IMR-90 (cell line): ENCODE measurements at regions not wholly inside any gene's neighbourhood (a gene's known extent, or its start where the extent isn't known, plus 50 kb on each side); places are given as distances from the start of the nearest gene placed in this dataset.

Experiments
- ATAC-seq: fragments of 200-7000 bp; cut with Tn5 transposase; 2 replicates; pipeline ENCODE4 v1.9.1; 2020; ENCODE audit warnings: low read depth, mild to moderate bottlenecking, moderate library complexity
- BruUV-seq: library from RNA; stranded (reverse); fragments of 400-500 nt; replicated peaks from 2 replicates; lab custom pipeline; 2021; lab: Mats Ljungman, UMichigan
- CTCF ChIA-PET: fragments of 300-600 bp; formaldehyde crosslinking; extraction: SDS; loops from one replicate; lab custom pipeline; 2021; ENCODE audit warnings: antibody characterized with exemption; lab: Yijun Ruan, JAX
- POLR2A ChIA-PET: fragments of 300-600 bp; sonication (Branson Sonifier 250); formaldehyde crosslinking; loops from one replicate; lab custom pipeline; 2022; ENCODE audit warnings: antibody characterized with exemption; ENCODE audit not compliant: unreplicated experiment; lab: Charles Lee
- DNase-seq: peaks from one replicate; pipeline ENCODE4 v3.0.0; 2013
- H2AFZ ChIP-seq: replicated peaks from 2 replicates; pipeline ENCODE3; 2013; ENCODE audit warnings: low read length, mild to moderate bottlenecking; ENCODE audit not compliant: poor library complexity
- H2AK5ac ChIP-seq: 2 replicates; pipeline ENCODE4 v1.6.1; 2013; ENCODE audit warnings: low read depth, low read length, inconsistent platforms
- H2AK9ac ChIP-seq: replicated peaks from 2 replicates; pipeline ENCODE3; 2013; ENCODE audit warnings: mild to moderate bottlenecking, low read depth, low read length, moderate library complexity; ENCODE audit not compliant: poor library complexity
- H2BK120ac ChIP-seq: 2 replicates; pipeline ENCODE4 v1.6.1; 2013; ENCODE audit warnings: low read depth, low read length, inconsistent platforms
- H2BK15ac ChIP-seq: 3 replicates; pipeline ENCODE4 v1.6.1; 2013; ENCODE audit warnings: low read depth, low read length, inconsistent platforms
- H2BK20ac ChIP-seq: 2 replicates; pipeline ENCODE4 v1.6.1; 2013; ENCODE audit warnings: low read depth, mild to moderate bottlenecking, inconsistent platforms, low read length, moderate library complexity
- H2BK5ac ChIP-seq: 2 replicates; pipeline ENCODE4 v1.6.1; 2013; ENCODE audit warnings: mild to moderate bottlenecking, low read depth, low read length, inconsistent platforms; ENCODE audit not compliant: poor library complexity, severe bottlenecking
- H3K14ac ChIP-seq: replicated peaks from 2 replicates; pipeline ENCODE4 v1.6.1; 2013; ENCODE audit warnings: low read depth, low read length, inconsistent platforms
- H3K18ac ChIP-seq: 2 replicates; pipeline ENCODE4 v1.6.1; 2013; ENCODE audit warnings: low read depth, low read length, control low read depth
- H3K23ac ChIP-seq: 2 replicates; pipeline ENCODE4 v1.6.1; 2013; ENCODE audit warnings: low read depth, low read length, inconsistent platforms
- H3K27ac ChIP-seq: 2 replicates; pipeline ENCODE4 v1.5.1; 2013; ENCODE audit warnings: mild to moderate bottlenecking, control low read depth, low read length; ENCODE audit not compliant: insufficient read depth
- H3K27me3 ChIP-seq: 2 replicates; pipeline ENCODE4 v1.6.1; 2013; ENCODE audit warnings: low read length; ENCODE audit not compliant: control insufficient read depth, insufficient read depth
- H3K36me3 ChIP-seq: 2 replicates; pipeline ENCODE4 v1.6.1; 2013; ENCODE audit warnings: low read length, mixed read lengths; ENCODE audit not compliant: control insufficient read depth, insufficient read depth
- H3K4ac ChIP-seq: 2 replicates; pipeline ENCODE4 v1.6.1; 2013; ENCODE audit warnings: low read depth, low read length, inconsistent platforms
- H3K4me1 ChIP-seq: 2 replicates; pipeline ENCODE4 v1.6.1; 2013; ENCODE audit warnings: low read length, mixed read lengths; ENCODE audit not compliant: control insufficient read depth, insufficient read depth
- H3K4me2 ChIP-seq: 2 replicates; pipeline ENCODE4 v1.6.1; 2013; ENCODE audit warnings: low read depth, mild to moderate bottlenecking, control low read depth, low read length, moderate library complexity
- H3K4me3 ChIP-seq: 2 replicates; pipeline ENCODE4 v1.5.1; 2013; ENCODE audit warnings: low read depth, mild to moderate bottlenecking, control low read depth, low read length, moderate library complexity; ENCODE audit not compliant: insufficient read depth
- H3K56ac ChIP-seq: 2 replicates; pipeline ENCODE4 v1.6.1; 2013; ENCODE audit warnings: low read length, inconsistent platforms; ENCODE audit not compliant: insufficient read depth; ENCODE audit errors: extremely low read depth
- H3K79me1 ChIP-seq, 2 experiments: 2 replicates each; pipeline ENCODE4 v1.6.1; 2013; ENCODE audit warnings: low read length in 2 of 2, inconsistent platforms in 1 of 2, low read depth in 1 of 2
- H3K9ac ChIP-seq: 2 replicates; pipeline ENCODE4 v1.6.1; 2013; ENCODE audit warnings: low read depth, low read length, control low read depth
- H3K9me1 ChIP-seq: 2 replicates; pipeline ENCODE4 v1.6.1; 2013; ENCODE audit warnings: low read length, inconsistent platforms; ENCODE audit not compliant: insufficient read depth
- H3K9me3 ChIP-seq: 2 replicates; pipeline ENCODE4 v1.6.1; 2013; ENCODE audit warnings: low read length; ENCODE audit not compliant: control insufficient read depth, insufficient read depth
- H4K20me1 ChIP-seq: 2 replicates; pipeline ENCODE4 v1.6.1; 2013; ENCODE audit warnings: low read length, inconsistent platforms; ENCODE audit not compliant: insufficient read depth
- H4K5ac ChIP-seq: 2 replicates; pipeline ENCODE4 v1.6.1; 2013; ENCODE audit warnings: mild to moderate bottlenecking, low read depth, low read length, control low read depth
- H4K8ac ChIP-seq, 2 experiments: 2 replicates each; pipeline ENCODE4 v1.6.1; 2013; ENCODE audit warnings: low read depth in 2 of 2, low read length in 2 of 2, control low read depth in 1 of 2, inconsistent platforms in 1 of 2
- H4K91ac ChIP-seq: 2 replicates; pipeline ENCODE4 v1.6.1; 2013; ENCODE audit warnings: low read depth, low read length, inconsistent platforms; ENCODE audit not compliant: insufficient read depth
- BHLHE40 ChIP-seq: fragments of 150-350 bp; IDR thresholded peaks from 2 replicates; pipeline ENCODE4 v1.6.1; 2016; ENCODE audit warnings: mild to moderate bottlenecking, low read depth, low read length
- CEBPB ChIP-seq: IDR thresholded peaks from 2 replicates; pipeline ENCODE4 v1.6.1; 2012; ENCODE audit warnings: low read depth, low read length, improper control_type of control experiment
- CHD1 ChIP-seq: IDR thresholded peaks from 2 replicates; pipeline ENCODE4 v1.6.1; 2012; ENCODE audit warnings: low read depth, low read length, improper control_type of control experiment
- FOS ChIP-seq: fragments of 150-350 bp; IDR thresholded peaks from 2 replicates; pipeline ENCODE4 v1.6.1; 2016; ENCODE audit warnings: low read depth, low read length
- MAFK ChIP-seq: IDR thresholded peaks from 2 replicates; pipeline ENCODE4 v1.6.1; 2012; ENCODE audit warnings: low read depth, low read length, improper control_type of control experiment
- MAZ ChIP-seq: IDR thresholded peaks from 2 replicates; pipeline ENCODE4 v1.6.1; 2012; ENCODE audit warnings: low read depth, mild to moderate bottlenecking, low read length, improper control_type of control experiment, moderate library complexity, borderline replicate concordance
- MXI1 ChIP-seq: IDR thresholded peaks from 2 replicates; pipeline ENCODE4 v1.6.1; 2012; ENCODE audit warnings: low read depth, mild to moderate bottlenecking, low read length, moderate library complexity, borderline replicate concordance
- NFE2L2 ChIP-seq: fragments of 150-350 bp; IDR thresholded peaks from 2 replicates; pipeline ENCODE4 v1.6.1; 2016; ENCODE audit warnings: low read depth, mild to moderate bottlenecking, low read length
- POLR2A ChIP-seq: IDR thresholded peaks from 2 replicates; pipeline ENCODE4 v1.6.1; 2012; ENCODE audit warnings: mild to moderate bottlenecking, low read depth, low read length
- RAD21 ChIP-seq: IDR thresholded peaks from 2 replicates; pipeline ENCODE4 v1.6.1; 2012; ENCODE audit warnings: low read length, improper control_type of control experiment
- RCOR1 ChIP-seq: IDR thresholded peaks from 2 replicates; pipeline ENCODE4 v1.6.1; 2012; ENCODE audit warnings: mild to moderate bottlenecking, low read length, improper control_type of control experiment; ENCODE audit not compliant: insufficient replicate concordance
- RFX5 ChIP-seq: IDR thresholded peaks from 2 replicates; pipeline ENCODE4 v1.8.0; 2012; ENCODE audit warnings: low read depth, mild to moderate bottlenecking, low read length, moderate library complexity
- SMC3 ChIP-seq: fragments of 150-350 bp; IDR thresholded peaks from 2 replicates; pipeline ENCODE4 v1.6.1; 2016; ENCODE audit warnings: low read depth, mild to moderate bottlenecking, antibody characterized with exemption, low read length, moderate library complexity
- WGBS, 2 experiments: methylation state at CpG; one replicate each; pipeline versions ENCODE4 v1.1.5 to v1.1.7; 2013; ENCODE audit warnings: missing lambda C conversion rate in 2 of 2; ENCODE audit not compliant: insufficient read length in 1 of 2; ENCODE audit errors: extremely low coverage in 2 of 2; 5-methylcytosine and 5-hydroxymethylcytosine counted together
- dilution Hi-C: fragments of 300-500 bp; cut with HindIII; formaldehyde crosslinking; loops from one replicate; pipeline ENCODE4 v1.14.3; 2018; ENCODE audit warnings: low sequenced_read_pairs; ENCODE audit not compliant: unreplicated experiment
- in situ Hi-C: fragments of 300-500 bp; cut with MboI; formaldehyde crosslinking; loops from 3 replicates; pipeline ENCODE4 v1.14.3; 2019; ENCODE audit warnings: low sequenced_read_pairs, inconsistent platforms, mixed read lengths
- intact Hi-C: fragments of 100-400 bp; cut with micrococcal nuclease; formaldehyde crosslinking; loops from 2 replicates; pipeline ENCODE4 v1.10.0; 2022
- TF ChIP-seq, protein P1 (sequence below): fragments of 150-350 bp; IDR thresholded peaks from 2 replicates; pipeline ENCODE4 v1.6.1; 2016; ENCODE audit warnings: low read depth, mild to moderate bottlenecking, low read length, moderate library complexity, borderline replicate concordance
- TF ChIP-seq, protein P2 (sequence below): conservative IDR thresholded peaks from 2 replicates; pipeline ENCODE4 v1.5.1; 2012; ENCODE audit warnings: mild to moderate bottlenecking, low read depth, low read length, improper control_type of control experiment
- TF ChIP-seq, protein P3 (sequence below): fragments of 150-350 bp; IDR thresholded peaks from 2 replicates; pipeline ENCODE4 v1.6.1; 2017; ENCODE audit warnings: mild to moderate bottlenecking, antibody characterized with exemption, low read length, low read depth

DNA sequence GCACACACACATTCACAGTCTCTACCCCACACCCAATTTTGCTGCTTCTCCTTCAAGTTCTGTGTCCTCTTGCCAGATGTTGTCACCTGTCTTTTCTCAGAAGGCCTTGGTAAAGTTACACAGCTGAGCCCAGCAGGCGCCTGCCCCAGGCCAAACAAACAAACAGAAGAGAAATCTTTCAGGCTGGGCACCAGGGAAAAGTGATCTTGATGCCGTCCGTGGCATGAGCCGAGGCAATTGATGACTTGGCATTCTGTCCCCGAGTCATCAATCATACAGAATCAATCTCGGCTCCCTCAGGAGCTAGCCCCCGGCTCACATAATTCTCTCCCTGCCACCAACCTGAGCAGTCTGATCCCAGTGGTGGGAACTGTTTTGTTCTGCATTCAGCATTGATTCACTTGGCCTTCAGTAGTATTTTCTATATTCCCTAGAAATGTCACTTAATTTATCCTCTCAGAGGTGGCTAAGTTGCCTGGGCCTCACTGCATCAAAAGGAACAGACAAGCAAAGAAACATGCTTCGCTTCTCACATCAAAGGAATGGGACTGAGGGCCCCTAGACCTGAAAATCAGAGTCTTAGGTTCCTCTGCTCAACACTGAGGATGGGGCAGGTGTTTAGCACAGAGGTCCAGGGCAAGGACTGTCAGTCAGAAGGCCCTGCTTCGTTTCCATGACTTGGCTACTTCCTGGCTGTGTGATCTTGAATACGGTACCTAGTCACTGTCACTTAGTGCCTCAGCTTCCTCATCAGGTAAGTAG lies 278.8 kb upstream of the CELF4 start:
- DNase-seq (no peak), ATAC-seq (no peak)
- H2AK9ac ChIP-seq, result no peak overlapping the region
- no peaks in the 10 kb centered on the region for H3K4me1 ChIP-seq
- H3K56ac ChIP-seq, result no peak overlapping the region
- no peak overlapping the region for H2AK5ac ChIP-seq
- no peaks in the 10 kb centered on the region for H3K9me1 ChIP-seq
- no peak overlapping the region for H2BK15ac ChIP-seq
- in situ Hi-C loops (no loop called here), dilution Hi-C loops (no loop called here), intact Hi-C loops (no loop called here)
- peaks cover 7% of the 10 kb centered on the region for H3K9me3 ChIP-seq
- WGBS, 2 experiments, result 0% methylated on average over 5 of the region's 10 CpGs; no CpG with 5 or more reads in 1 of the 2 experiments
- H3K9ac ChIP-seq, result no peak overlapping the region
- H3K4me3 ChIP-seq, result no peak overlapping the region
- ChIA-PET CTCF (no interaction called here), POLR2A (no interaction called here)
- H3K27ac ChIP-seq, result no peak overlapping the region
- no peak overlapping the region for H4K8ac ChIP-seq
- H3K23ac ChIP-seq, result no peak overlapping the region
- H3K4me2 ChIP-seq, result no peak overlapping the region
- H3K79me1 ChIP-seq, result no peaks in the 10 kb centered on the region
- TF ChIP-seq SMC3 (no peak), FOS (no peak), CHD1 (no peak), RAD21 (no peak), MAZ (no peak), MAFK (no peak), RFX5 (no peak), RCOR1 (no peak), CEBPB (no peak), NFE2L2 (no peak), BHLHE40 (no peak), POLR2A (no peak), MXI1 (no peak)
- TF ChIP-seq, protein P1, sequence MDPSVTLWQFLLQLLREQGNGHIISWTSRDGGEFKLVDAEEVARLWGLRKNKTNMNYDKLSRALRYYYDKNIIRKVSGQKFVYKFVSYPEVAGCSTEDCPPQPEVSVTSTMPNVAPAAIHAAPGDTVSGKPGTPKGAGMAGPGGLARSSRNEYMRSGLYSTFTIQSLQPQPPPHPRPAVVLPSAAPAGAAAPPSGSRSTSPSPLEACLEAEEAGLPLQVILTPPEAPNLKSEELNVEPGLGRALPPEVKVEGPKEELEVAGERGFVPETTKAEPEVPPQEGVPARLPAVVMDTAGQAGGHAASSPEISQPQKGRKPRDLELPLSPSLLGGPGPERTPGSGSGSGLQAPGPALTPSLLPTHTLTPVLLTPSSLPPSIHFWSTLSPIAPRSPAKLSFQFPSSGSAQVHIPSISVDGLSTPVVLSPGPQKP, result no peak
- TF ChIP-seq, protein P2, sequence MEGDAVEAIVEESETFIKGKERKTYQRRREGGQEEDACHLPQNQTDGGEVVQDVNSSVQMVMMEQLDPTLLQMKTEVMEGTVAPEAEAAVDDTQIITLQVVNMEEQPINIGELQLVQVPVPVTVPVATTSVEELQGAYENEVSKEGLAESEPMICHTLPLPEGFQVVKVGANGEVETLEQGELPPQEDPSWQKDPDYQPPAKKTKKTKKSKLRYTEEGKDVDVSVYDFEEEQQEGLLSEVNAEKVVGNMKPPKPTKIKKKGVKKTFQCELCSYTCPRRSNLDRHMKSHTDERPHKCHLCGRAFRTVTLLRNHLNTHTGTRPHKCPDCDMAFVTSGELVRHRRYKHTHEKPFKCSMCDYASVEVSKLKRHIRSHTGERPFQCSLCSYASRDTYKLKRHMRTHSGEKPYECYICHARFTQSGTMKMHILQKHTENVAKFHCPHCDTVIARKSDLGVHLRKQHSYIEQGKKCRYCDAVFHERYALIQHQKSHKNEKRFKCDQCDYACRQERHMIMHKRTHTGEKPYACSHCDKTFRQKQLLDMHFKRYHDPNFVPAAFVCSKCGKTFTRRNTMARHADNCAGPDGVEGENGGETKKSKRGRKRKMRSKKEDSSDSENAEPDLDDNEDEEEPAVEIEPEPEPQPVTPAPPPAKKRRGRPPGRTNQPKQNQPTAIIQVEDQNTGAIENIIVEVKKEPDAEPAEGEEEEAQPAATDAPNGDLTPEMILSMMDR, result no peak
- TF ChIP-seq, protein P3, sequence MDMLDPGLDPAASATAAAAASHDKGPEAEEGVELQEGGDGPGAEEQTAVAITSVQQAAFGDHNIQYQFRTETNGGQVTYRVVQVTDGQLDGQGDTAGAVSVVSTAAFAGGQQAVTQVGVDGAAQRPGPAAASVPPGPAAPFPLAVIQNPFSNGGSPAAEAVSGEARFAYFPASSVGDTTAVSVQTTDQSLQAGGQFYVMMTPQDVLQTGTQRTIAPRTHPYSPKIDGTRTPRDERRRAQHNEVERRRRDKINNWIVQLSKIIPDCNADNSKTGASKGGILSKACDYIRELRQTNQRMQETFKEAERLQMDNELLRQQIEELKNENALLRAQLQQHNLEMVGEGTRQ, result no peak
- no peak overlapping the region for H2BK5ac ChIP-seq
- no peak overlapping the region for H2BK120ac ChIP-seq
- H2AFZ ChIP-seq, result no peak overlapping the region
- no TSS peak for BruUV-seq
- H2BK20ac ChIP-seq, result no peak overlapping the region
- H4K20me1 ChIP-seq, result no peaks in the 10 kb centered on the region
- no peak overlapping the region for H3K18ac ChIP-seq
- no peaks in the 10 kb centered on the region for H3K27me3 ChIP-seq
- no peak overlapping the region for H3K14ac ChIP-seq
- no peaks in the 10 kb centered on the region for H3K36me3 ChIP-seq
- no peak overlapping the region for H4K5ac ChIP-seq
- H3K4ac ChIP-seq, result no peak overlapping the region
- H4K91ac ChIP-seq, result no peak overlapping the region
